Activated CD8-positive, alpha-beta memory T cell treated with anti-CD3 and anti-CD28 coated beads, Interleukin-2, amount 10 ng/mL, durations not matched to agents 7 days and 5 days (primary cell): ENCODE measurements at regions not wholly inside any gene's neighbourhood (a gene's known extent, or its start where the extent isn't known, plus 50 kb on each side); places are given as distances from the start of the nearest gene placed in this dataset.

ENCODE experiments used
- ATAC-seq: fragments of 150-1000 bp; cut with Tn5 transposase; one replicate; pipeline ENCODE4 v1.10.0; 2021; ENCODE audit warnings: moderate library complexity
- CTCF ChIA-PET: fragments of 350-600 bp; sonication (Branson Sonifier 250); formaldehyde crosslinking; loops from one replicate; lab custom pipeline; 2021; ENCODE audit warnings: antibody characterized with exemption; lab: Charles Lee
- DNase-seq: peaks from one replicate; pipeline ENCODE4 v3.0.0-alpha.2; 2020
- H3K27ac Mint-ChIP-seq: one replicate; pipeline ENCODE4 v1.8.0; 2021; ENCODE audit warnings: mild to moderate bottlenecking, mixed read lengths
- H3K27me3 Mint-ChIP-seq: one replicate; pipeline ENCODE4 v1.8.0; 2021; ENCODE audit warnings: mixed read lengths
- H3K36me3 Mint-ChIP-seq: one replicate; pipeline ENCODE4 v1.8.0; 2021; ENCODE audit warnings: mild to moderate bottlenecking, mixed read lengths
- H3K4me1 Mint-ChIP-seq: one replicate; pipeline ENCODE4 v1.8.0; 2021; ENCODE audit warnings: mixed read lengths
- H3K4me3 Mint-ChIP-seq: one replicate; pipeline ENCODE4 v1.8.0; 2021; ENCODE audit warnings: mild to moderate bottlenecking, moderate library complexity, mixed read lengths
- H3K9me3 Mint-ChIP-seq: one replicate; pipeline ENCODE4 v1.8.0; 2022; ENCODE audit warnings: low read depth, mixed read lengths

DNA sequence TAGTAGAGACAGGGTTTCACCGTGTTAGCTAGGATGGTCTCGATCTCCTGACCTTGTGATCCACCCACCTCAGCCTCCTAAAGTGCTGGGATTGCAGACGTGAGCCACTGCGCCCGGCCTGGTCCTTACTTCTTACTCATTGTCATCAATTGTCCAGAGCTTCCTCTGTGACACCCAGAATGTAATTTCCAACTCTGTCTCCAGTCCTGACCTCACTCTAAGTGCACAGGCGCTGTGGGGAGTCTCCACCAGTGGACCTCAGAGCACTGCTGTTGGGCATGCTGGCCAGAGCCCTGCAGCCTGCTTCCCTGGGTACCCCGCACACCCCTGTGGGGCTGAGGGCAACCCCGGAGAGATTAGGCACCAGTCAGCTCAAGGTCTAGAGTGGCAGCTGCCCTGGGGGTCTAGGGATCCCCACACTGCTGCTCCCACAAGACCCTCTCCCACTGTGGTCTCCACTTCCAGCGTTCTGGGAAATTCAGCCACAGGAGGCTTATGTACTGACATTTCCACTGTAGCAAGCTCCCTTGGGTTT is 1140.3 kb downstream of the TBC1D22A start:
- CTCF ChIA-PET = no interaction called here
- no peaks in the 10 kb centered on the region for H3K4me1 Mint-ChIP-seq
- ATAC-seq = no peak
- peaks cover 2% of the 10 kb centered on the region for H3K9me3 Mint-ChIP-seq
- H3K36me3 Mint-ChIP-seq = no peaks in the 10 kb centered on the region
- H3K4me3 Mint-ChIP-seq = no peak overlapping the region
- H3K27ac Mint-ChIP-seq = no peak overlapping the region
- no peak for DNase-seq
- no peaks in the 10 kb centered on the region for H3K27me3 Mint-ChIP-seq

DNA sequence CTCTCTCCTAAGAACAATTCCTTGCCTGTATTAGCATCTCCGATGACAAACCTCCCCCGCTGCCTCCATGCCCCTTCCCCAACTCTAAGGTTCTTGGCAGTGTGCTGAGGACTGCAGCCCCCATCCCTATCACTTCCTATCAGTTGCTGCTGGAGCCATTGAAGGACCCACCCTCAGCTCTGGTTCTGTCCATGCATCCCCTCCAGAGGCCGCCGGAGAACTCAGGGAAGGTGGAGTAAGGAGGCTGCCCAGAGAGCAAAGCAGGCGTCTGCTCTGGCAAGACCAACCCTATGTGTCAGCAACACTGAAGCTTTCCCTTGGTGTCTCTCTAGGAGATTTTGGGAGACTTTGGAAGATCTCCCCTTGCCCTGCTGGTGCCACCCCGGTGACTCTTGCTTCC is 1139.5 kb downstream of the TBC1D22A start:
- CTCF ChIA-PET = no interaction called here
- Mint-ChIP-seq H3K9me3 (peaks cover 2% of the 10 kb centered on the region), H3K27me3 (no peaks in the 10 kb centered on the region), H3K4me1 (no peaks in the 10 kb centered on the region), H3K27ac (no peak overlapping the region), H3K4me3 (no peak overlapping the region), H3K36me3 (no peaks in the 10 kb centered on the region)
- ATAC-seq (no peak), DNase-seq (no peak)

DNA sequence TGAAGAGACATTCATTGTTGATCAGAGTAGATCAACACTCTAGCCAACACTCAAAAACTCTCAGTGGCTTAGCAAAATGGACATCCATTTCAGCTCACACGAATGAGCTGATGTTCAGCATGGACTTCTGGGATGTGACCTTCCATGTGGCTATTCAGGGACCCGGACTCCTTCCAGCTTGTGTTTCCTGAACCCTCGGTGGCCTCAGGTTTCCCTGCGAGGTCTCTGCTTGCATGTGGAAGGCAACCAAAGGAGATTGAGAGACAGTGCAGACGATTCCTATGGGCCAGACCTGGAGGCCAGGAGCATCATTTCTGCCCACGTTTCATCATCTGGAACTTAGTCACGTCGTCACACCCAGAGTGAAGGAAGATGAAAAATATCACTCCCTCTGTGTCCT is 1137.4 kb downstream of the TBC1D22A start:
- H3K4me1 Mint-ChIP-seq = no peaks in the 10 kb centered on the region
- no peak for DNase-seq
- H3K9me3 Mint-ChIP-seq = no peaks in the 10 kb centered on the region
- no peak overlapping the region for H3K4me3 Mint-ChIP-seq
- no peak for ATAC-seq
- CTCF ChIA-PET = no interaction called here
- no peaks in the 10 kb centered on the region for H3K36me3 Mint-ChIP-seq
- H3K27me3 Mint-ChIP-seq = no peaks in the 10 kb centered on the region
- H3K27ac Mint-ChIP-seq = no peak overlapping the region

DNA sequence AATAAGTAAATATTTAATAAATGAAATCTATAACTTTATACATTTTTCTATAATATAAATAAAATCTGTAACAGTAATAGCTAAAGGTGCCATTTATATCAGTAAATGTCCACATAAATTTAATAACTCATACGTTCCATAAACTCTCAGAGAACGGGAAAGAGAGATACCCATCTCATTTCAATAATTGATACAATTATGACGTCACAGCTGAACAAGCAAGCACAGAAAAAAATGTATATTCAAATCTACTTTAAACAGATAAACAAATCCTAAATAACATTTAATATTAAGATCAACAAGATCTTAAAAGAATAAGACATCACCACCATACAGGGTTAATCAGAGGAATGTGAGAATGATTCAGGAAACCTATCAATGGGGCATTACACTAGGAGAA is 1136.5 kb downstream of the TBC1D22A start:
- DNase-seq = no peak
- H3K27ac Mint-ChIP-seq = no peak overlapping the region
- CTCF ChIA-PET = no interaction called here
- no peak for ATAC-seq
- no peaks in the 10 kb centered on the region for H3K27me3 Mint-ChIP-seq
- H3K9me3 Mint-ChIP-seq = peaks cover 3% of the 10 kb centered on the region
- no peak overlapping the region for H3K4me3 Mint-ChIP-seq
- H3K36me3 Mint-ChIP-seq = no peaks in the 10 kb centered on the region
- no peaks in the 10 kb centered on the region for H3K4me1 Mint-ChIP-seq

DNA sequence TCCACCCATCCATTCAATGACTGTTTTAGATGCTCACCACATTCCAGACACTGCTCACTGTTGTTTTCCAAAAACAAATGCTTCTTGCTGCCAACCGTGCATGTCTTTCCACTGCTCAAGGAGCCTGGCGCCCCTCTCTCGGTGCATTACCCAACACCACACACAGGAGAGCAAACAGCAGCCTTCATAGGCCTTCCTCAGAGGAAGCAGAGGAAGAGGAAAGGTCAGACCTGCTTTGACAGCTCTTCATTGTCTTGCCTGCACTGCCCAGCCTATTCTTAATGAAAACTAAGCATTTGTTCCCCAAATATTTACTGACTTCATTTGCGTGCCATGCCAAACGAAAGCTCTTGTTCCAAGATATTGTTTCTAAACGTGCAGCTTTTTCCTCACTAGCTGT is 1129.2 kb downstream of the TBC1D22A start:
- H3K27ac Mint-ChIP-seq = no peak overlapping the region
- peaks cover 3% of the 10 kb centered on the region for H3K9me3 Mint-ChIP-seq
- no peak for DNase-seq
- no peak overlapping the region for H3K4me3 Mint-ChIP-seq
- ATAC-seq = no peak
- no peaks in the 10 kb centered on the region for H3K36me3 Mint-ChIP-seq
- CTCF ChIA-PET = no interaction called here
- H3K4me1 Mint-ChIP-seq = no peaks in the 10 kb centered on the region
- H3K27me3 Mint-ChIP-seq = no peaks in the 10 kb centered on the region

DNA sequence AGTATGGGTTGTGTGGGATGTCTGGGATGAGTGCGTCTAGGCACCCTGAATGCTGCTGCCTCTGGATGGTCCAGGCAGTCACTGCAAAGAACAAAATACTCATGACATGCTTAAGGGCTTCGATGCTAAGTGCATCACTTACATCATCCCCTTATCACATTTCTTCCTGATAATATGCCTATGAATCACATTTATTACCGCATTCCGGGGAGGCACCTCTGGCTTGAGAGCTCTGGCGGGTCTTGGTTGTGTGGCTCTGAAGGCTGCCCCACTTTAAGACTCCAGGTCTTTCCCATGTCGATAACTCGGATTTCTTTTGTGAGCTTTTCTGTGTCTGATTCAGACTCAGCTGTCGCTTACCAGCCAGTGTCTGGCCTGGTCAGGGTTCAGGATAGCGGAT is 1126.4 kb downstream of the TBC1D22A start:
- no peak for ATAC-seq
- Mint-ChIP-seq H3K4me3 (no peak overlapping the region), H3K36me3 (no peaks in the 10 kb centered on the region), H3K4me1 (no peaks in the 10 kb centered on the region), H3K27me3 (no peaks in the 10 kb centered on the region), H3K9me3 (no peaks in the 10 kb centered on the region), H3K27ac (no peak overlapping the region)
- CTCF ChIA-PET = no interaction called here
- DNase-seq = no peak

DNA sequence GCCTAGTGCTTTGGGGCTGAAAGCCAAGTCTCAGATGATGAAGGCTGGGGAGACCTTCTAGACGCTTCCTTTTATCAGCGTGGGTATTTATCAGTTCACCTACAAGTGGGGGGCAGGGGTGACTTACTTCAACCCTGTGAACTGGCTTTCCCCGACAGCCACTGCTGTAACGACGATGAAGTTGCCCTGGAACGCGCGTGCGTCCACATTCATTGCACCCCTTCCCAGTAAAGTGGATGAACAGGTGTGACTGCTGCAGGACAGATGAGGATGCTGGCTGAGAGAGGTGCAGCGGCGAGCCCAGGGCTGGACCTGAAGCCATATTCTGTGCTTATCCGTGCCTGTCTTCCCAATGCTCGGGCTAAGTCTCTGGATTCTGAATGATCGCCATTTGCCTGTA is 1122.3 kb downstream of the TBC1D22A start:
- Mint-ChIP-seq H3K36me3 (no peaks in the 10 kb centered on the region), H3K27me3 (no peaks in the 10 kb centered on the region), H3K9me3 (no peaks in the 10 kb centered on the region), H3K4me1 (no peaks in the 10 kb centered on the region), H3K27ac (no peak overlapping the region), H3K4me3 (no peak overlapping the region)
- CTCF ChIA-PET = no interaction called here
- no peak for ATAC-seq
- DNase-seq = no peak

DNA sequence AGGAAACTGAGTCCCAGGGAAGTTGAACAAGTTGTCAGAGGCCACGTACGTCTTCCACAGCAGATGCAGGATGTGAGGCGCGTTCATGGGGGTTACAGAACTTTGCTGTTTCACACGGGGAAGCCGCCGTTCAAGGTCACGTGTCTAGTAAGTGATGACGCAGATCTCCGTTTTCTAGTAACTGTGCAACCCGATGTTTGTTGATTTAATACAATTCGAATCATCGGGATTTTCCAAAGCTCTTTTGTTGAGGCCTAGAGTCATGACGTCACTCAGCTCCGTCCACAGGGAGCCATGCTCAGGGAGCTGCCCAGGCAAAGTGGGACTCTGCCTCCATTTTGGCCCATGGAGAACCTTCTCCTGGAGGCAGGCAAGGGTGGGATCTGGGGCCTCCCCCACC is 1121.8 kb downstream of the TBC1D22A start:
- H3K27me3 Mint-ChIP-seq = no peaks in the 10 kb centered on the region
- no peaks in the 10 kb centered on the region for H3K4me1 Mint-ChIP-seq
- no peaks in the 10 kb centered on the region for H3K9me3 Mint-ChIP-seq

DNA sequence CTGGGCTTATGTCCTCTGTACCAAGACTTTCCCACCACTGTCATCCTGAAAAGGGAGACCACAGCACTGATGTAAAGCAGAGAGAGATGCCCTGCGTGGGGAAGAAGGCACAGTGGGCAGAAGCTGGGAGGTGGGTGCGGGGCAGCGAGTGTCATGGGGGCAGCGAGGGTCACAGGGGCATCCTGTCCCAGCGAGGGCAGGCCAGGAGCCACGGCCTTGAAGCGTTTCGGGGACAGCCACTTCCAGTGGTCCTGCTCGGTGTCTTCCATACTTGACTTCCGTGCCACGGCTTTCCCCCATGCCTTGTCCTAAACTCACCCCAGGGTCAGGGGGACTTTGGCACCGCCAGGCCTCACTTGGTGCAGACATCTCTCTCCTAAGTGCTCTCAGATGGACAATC is 1121.3 kb downstream of the TBC1D22A start:
- H3K4me3 Mint-ChIP-seq = no peak overlapping the region
- no peak overlapping the region for H3K27ac Mint-ChIP-seq
- no peak for ATAC-seq
- H3K36me3 Mint-ChIP-seq = no peaks in the 10 kb centered on the region
- H3K27me3 Mint-ChIP-seq = no peaks in the 10 kb centered on the region
- no peaks in the 10 kb centered on the region for H3K9me3 Mint-ChIP-seq
- H3K4me1 Mint-ChIP-seq = no peaks in the 10 kb centered on the region
- CTCF ChIA-PET = no interaction called here
- no peak for DNase-seq

More for the DNA sequence above, 1121.8 kb downstream of the TBC1D22A start:
- ATAC-seq (no peak), DNase-seq (no peak)
- no peak overlapping the region for H3K27ac Mint-ChIP-seq
- no peak overlapping the region for H3K4me3 Mint-ChIP-seq
- H3K36me3 Mint-ChIP-seq = no peaks in the 10 kb centered on the region
- CTCF ChIA-PET = no interaction called here

DNA sequence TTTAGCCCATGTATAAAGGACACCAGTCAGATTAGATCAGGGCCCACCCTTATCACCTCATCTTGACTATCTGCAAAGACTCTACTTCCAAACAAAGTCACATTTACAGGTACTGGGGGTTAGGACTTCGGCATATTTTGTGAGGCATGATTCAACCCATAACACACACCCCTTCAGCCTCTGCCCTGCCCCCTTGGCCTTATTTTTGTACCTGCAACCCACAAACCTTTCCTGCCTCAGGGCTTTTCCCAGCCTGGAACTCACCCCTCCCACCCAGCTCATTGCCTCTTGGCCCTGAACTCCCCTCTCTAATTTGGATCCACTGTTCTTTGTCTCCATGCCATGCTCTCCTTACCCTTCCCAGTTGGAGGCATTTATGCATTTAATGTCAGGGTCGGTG is 1116.9 kb downstream of the TBC1D22A start:
- H3K4me1 Mint-ChIP-seq = no peaks in the 10 kb centered on the region
- H3K27me3 Mint-ChIP-seq = peaks cover 4% of the 10 kb centered on the region
- DNase-seq = no peak
- H3K27ac Mint-ChIP-seq = no peak overlapping the region
- no peaks in the 10 kb centered on the region for H3K36me3 Mint-ChIP-seq
- no peak for ATAC-seq
- CTCF ChIA-PET = no interaction called here
- no peaks in the 10 kb centered on the region for H3K9me3 Mint-ChIP-seq
- no peak overlapping the region for H3K4me3 Mint-ChIP-seq

DNA sequence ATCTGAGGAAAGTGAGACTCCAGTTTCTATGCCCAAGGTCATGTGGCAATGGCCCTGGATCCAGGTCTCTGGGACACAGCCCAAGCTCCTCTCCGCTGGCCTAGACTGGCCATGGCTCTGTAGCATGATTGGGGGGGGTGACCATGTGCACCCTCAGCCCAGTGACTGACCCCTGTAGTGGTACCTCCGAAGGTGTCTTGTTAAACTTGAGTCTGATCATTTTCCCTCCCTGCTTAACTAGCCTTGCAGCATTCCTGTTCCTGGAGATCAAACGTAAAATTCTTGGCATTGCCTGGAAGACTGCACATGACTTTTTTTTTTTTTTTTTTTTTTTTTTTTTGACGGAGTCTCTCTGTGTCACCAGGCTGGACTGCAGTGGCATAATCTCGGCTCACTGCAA is 1116.0 kb downstream of the TBC1D22A start:
- no peak for DNase-seq
- H3K27ac Mint-ChIP-seq = no peak overlapping the region
- no peak for ATAC-seq

DNA sequence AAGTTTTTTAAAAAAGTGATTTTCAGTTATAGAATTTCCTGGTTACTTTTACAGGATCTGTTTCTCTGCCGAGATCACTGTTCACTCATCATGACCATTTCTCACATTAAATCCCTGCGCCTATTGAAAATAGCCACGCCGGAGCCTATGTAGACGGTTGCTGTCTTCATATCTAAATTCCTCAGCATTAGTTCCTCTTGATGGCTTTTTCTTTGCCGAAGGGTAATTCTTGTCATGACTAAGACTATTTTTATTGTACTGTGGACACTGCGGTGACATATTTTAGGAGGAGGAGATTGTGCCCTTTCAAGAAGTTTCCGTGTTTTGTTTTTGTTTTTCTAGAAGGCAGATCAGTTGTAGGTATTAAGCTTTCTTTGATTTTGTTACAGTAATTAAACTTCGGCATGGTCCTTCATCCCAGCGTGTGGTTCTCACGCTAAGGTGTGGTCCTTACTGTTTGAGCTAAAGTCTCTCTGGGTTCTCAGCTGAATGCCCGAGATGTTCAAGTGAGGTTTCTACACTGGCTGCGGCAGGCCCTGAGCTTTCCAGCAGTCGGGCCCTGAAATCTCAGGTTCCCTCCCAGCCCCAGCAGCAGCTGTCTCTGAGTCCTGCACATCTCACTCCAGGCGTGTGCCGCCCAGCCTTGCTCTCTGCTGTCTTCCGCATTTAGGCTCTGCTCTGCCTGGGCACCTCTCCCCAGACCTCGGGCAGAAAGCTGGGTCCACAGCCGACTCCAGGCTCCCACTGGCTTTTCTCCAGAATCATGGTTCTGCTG is 1110.5 kb downstream of the TBC1D22A start:
- ATAC-seq = no peak
- peaks cover 2% of the 10 kb centered on the region for H3K9me3 Mint-ChIP-seq
- H3K36me3 Mint-ChIP-seq = no peaks in the 10 kb centered on the region

More for the DNA sequence above, 1116.0 kb downstream of the TBC1D22A start:
- CTCF ChIA-PET = no interaction called here
- Mint-ChIP-seq H3K9me3 (no peaks in the 10 kb centered on the region), H3K4me1 (no peaks in the 10 kb centered on the region), H3K27me3 (peaks cover 4% of the 10 kb centered on the region), H3K4me3 (no peak overlapping the region), H3K36me3 (no peaks in the 10 kb centered on the region)

DNA sequence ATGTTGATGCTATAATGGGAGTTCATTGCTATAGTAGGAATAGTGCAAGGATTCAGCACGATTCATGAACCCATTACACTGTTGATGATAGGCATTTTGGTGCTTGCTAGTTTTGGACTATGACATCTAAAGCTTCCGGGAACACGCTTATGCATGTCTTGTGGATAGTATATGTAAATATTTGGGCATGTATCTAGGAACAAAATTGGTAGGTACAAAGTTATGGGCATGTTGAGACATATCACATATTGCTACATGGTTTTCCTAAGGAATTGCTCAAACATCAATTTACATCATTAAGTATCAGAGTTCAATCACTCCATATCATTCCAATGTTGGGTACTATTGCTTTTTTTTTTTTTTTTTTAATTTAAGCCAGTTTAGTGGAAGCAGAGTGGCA is 1103.2 kb downstream of the TBC1D22A start:
- Mint-ChIP-seq H3K4me1 (no peaks in the 10 kb centered on the region), H3K36me3 (no peaks in the 10 kb centered on the region), H3K27me3 (no peaks in the 10 kb centered on the region), H3K27ac (no peak overlapping the region), H3K9me3 (peaks cover 3% of the 10 kb centered on the region), H3K4me3 (no peak overlapping the region)
- ATAC-seq (no peak), DNase-seq (no peak)
- CTCF ChIA-PET = no interaction called here

More for the DNA sequence above, 1110.5 kb downstream of the TBC1D22A start:
- H3K27ac Mint-ChIP-seq = no peak overlapping the region
- no peak for DNase-seq
- peaks cover 8% of the 10 kb centered on the region for H3K27me3 Mint-ChIP-seq
- H3K4me1 Mint-ChIP-seq = no peaks in the 10 kb centered on the region
- CTCF ChIA-PET = no interaction called here
- H3K4me3 Mint-ChIP-seq = no peak overlapping the region

DNA sequence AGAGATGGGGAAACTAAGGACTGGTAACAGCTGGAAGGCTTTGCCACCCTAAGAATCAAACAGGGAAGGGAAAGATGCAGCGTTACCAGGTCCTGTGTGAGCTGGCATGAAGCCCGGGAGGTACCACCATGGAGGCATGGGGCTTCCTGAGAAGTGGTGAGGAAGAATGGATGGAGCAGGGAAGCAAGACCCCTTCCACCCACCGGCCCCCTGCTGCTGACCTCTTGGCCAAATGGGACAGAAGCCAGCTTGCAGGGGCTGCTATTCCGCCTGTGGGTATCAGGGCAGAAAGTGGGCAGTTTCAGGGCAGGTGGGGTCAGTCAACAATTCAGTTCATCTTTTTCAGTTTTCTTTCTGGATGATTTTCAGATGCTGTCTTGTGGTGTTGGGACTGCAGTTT is 1099.9 kb downstream of the TBC1D22A start:
- H3K27ac Mint-ChIP-seq = no peak overlapping the region
- ATAC-seq (no peak), DNase-seq (no peak)
- no peaks in the 10 kb centered on the region for H3K4me1 Mint-ChIP-seq
- no peaks in the 10 kb centered on the region for H3K9me3 Mint-ChIP-seq
- no peaks in the 10 kb centered on the region for H3K36me3 Mint-ChIP-seq
- CTCF ChIA-PET = no interaction called here
- no peak overlapping the region for H3K4me3 Mint-ChIP-seq
- no peaks in the 10 kb centered on the region for H3K27me3 Mint-ChIP-seq
